GM18508 (cell line): ENCODE measurements at regions not wholly inside any gene's neighbourhood (a gene's known extent, or its start where the extent isn't known, plus 50 kb on each side); places are given as distances from the start of the nearest gene placed in this dataset.

Source experiments
- ATAC-seq: cut with Tn5 transposase; IDR thresholded peaks from one replicate; pipeline ENCODE4 v1.9.1; 2021; ENCODE audit warnings: moderate number of reproducible peaks; ENCODE audit not compliant: insufficient read depth, unreplicated experiment

- no peak for ATAC-seq
Measured at GRCh38 chr3:107239703-107240102, 137.5 kb upstream of the CCDC54 start.

- peak; percentile 72 for ATAC-seq
Measured at GRCh38 chr3:107240183-107241091, 136.8 kb upstream of the CCDC54 start.

GRCh38 chr3:107241217-107241616 is 136.0 kb upstream of the CCDC54 start:
- ATAC-seq: peak; percentile 15

GRCh38 chr3:107242579-107242978 is 134.7 kb upstream of the CCDC54 start:
- no peak for ATAC-seq

GRCh38 chr3:107247116-107247515 is 130.1 kb upstream of the CCDC54 start:
- ATAC-seq: no peak

GRCh38 chr3:107249132-107249531 is 128.1 kb upstream of the CCDC54 start:
- no peak for ATAC-seq

GRCh38 chr3:107250221-107250620 is 127.0 kb upstream of the CCDC54 start:
- no peak for ATAC-seq

GRCh38 chr3:107251819-107252218 is 125.4 kb upstream of the CCDC54 start:
- ATAC-seq: no peak

GRCh38 chr3:107256963-107257362 is 120.3 kb upstream of the CCDC54 start:
- no peak for ATAC-seq

- no peak for ATAC-seq
Measured at GRCh38 chr3:107258300-107258699, 118.9 kb upstream of the CCDC54 start.

- ATAC-seq: no peak
Measured at GRCh38 chr3:107260207-107260606, 117.0 kb upstream of the CCDC54 start.

- no peak for ATAC-seq
Measured at GRCh38 chr3:107263269-107264021, 113.8 kb upstream of the CCDC54 start.

- no peak for ATAC-seq
Measured at GRCh38 chr3:107264888-107265287, 112.4 kb upstream of the CCDC54 start.

GRCh38 chr3:107265526-107265925 is 111.7 kb upstream of the CCDC54 start:
- no peak for ATAC-seq

GRCh38 chr3:107268469-107268868 is 108.8 kb upstream of the CCDC54 start:
- no peak for ATAC-seq

GRCh38 chr3:107269136-107269535 is 108.1 kb upstream of the CCDC54 start:
- no peak for ATAC-seq

- peak; percentile 66 for ATAC-seq
Measured at GRCh38 chr3:107271787-107272387, 105.4 kb upstream of the CCDC54 start.

- no peak for ATAC-seq
Measured at GRCh38 chr3:107272471-107272870, 104.8 kb upstream of the CCDC54 start.

GRCh38 chr3:107272885-107273284 is 104.4 kb upstream of the CCDC54 start:
- ATAC-seq: no peak

- ATAC-seq: no peak
Measured at GRCh38 chr3:107273771-107274170, 103.5 kb upstream of the CCDC54 start.

- no peak for ATAC-seq
Measured at GRCh38 chr3:107275511-107275910, 101.7 kb upstream of the CCDC54 start.
